SK-N-SH (cell line): ENCODE measurements at regions not wholly inside any gene's neighbourhood (a gene's known extent, or its start where the extent isn't known, plus 50 kb on each side); places are given as distances from the start of the nearest gene placed in this dataset.

ENCODE experiments used
- CTCF ChIA-PET: fragments of 300-600, 350-600 bp; formaldehyde crosslinking; extraction: SDS; loops from one replicate; lab custom pipeline; 2021; lab: Yijun Ruan, JAX
- POLR2A ChIA-PET: fragments of 350-600 bp; sonication (Branson Sonifier 250); formaldehyde crosslinking; extraction: SDS; loops from one replicate; lab custom pipeline; 2020; ENCODE audit warnings: antibody characterized with exemption, inconsistent platforms; lab: Yijun Ruan, JAX
- DNase-seq: peaks from one replicate; pipeline ENCODE4 v3.0.0; 2012
- H2AFZ ChIP-seq: fragments of 200-600 bp; sonication (generic); 2 replicates; pipeline ENCODE4 v1.8.1; 2016; ENCODE audit warnings: antibody characterized with exemption, mild to moderate bottlenecking, low read depth
- H3F3A ChIP-seq: fragments of 200-600 bp; sonication (generic); replicated peaks from 2 replicates; pipeline ENCODE3; 2016; ENCODE audit warnings: antibody characterized with exemption, mild to moderate bottlenecking; ENCODE audit not compliant: insufficient read depth
- H3K27ac ChIP-seq, 2 experiments: fragments of 200-500 bp in 1 of 2; fragments of 200-600 bp in 1 of 2; sonication (Bioruptor generic) in 1 of 2; sonication (generic), shearing (Covaris generic) in 1 of 2; 2 replicates each; pipeline versions ENCODE4 v1.5.1 to v1.6.1; 2014 to 2016; ENCODE audit warnings: low read depth in 2 of 2, inconsistent platforms in 1 of 2, low read length in 1 of 2, mild to moderate bottlenecking in 1 of 2, mixed read lengths in 1 of 2
- H3K27me3 ChIP-seq: fragments of 200-600 bp; sonication (generic), shearing (Covaris generic); 2 replicates; pipeline ENCODE4 v1.6.1; 2016; ENCODE audit warnings: mixed run types; ENCODE audit not compliant: insufficient read depth
- H3K36me3 ChIP-seq, 2 experiments: fragments of 200-500 bp in 1 of 2; fragments of 200-600 bp in 1 of 2; sonication (Bioruptor generic) in 1 of 2; sonication (generic) in 1 of 2; replicated peaks in 1 of 2; 2 replicates each; pipeline versions ENCODE3 to v1.5.1; 2014 to 2016; ENCODE audit warnings: low read length in 1 of 2, mild to moderate bottlenecking in 1 of 2; ENCODE audit not compliant: insufficient read depth in 2 of 2, control insufficient read depth in 1 of 2
- H3K4me1 ChIP-seq, 2 experiments: fragments of 200-500 bp in 1 of 2; fragments of 200-600 bp in 1 of 2; sonication (Bioruptor generic) in 1 of 2; sonication (generic), shearing (Covaris generic) in 1 of 2; 2 replicates each; pipeline versions ENCODE4 v1.5.1 to v1.6.1; 2014 to 2016; ENCODE audit warnings: low read depth in 1 of 2, low read length in 1 of 2, mixed run types in 1 of 2; ENCODE audit not compliant: insufficient read depth in 2 of 2, control insufficient read depth in 1 of 2
- H3K4me2 ChIP-seq: fragments of 200-600 bp; sonication (generic), shearing (Covaris generic); 2 replicates; pipeline ENCODE4 v1.6.1; 2017; ENCODE audit warnings: mixed run types
- H3K4me3 ChIP-seq, 2 experiments: fragments of 200-500 bp in 1 of 2; fragments of 200-600 bp in 1 of 2; sonication (Bioruptor generic) in 1 of 2; sonication (generic), shearing (Covaris generic) in 1 of 2; 2 replicates each; pipeline versions ENCODE4 v1.5.1 to v1.8.1; 2014 to 2016; ENCODE audit warnings: low read depth in 2 of 2, inconsistent platforms in 1 of 2, low read length in 1 of 2, mild to moderate bottlenecking in 1 of 2, mixed read lengths in 1 of 2, moderate library complexity in 1 of 2
- H3K79me2 ChIP-seq: fragments of 200-600 bp; sonication (generic); 2 replicates; pipeline ENCODE4 v1.8.1; 2017; ENCODE audit warnings: mild to moderate bottlenecking; ENCODE audit not compliant: insufficient read depth
- H3K9ac ChIP-seq: fragments of 200-600 bp; sonication (generic); 2 replicates; pipeline ENCODE4 v1.6.1; 2017; ENCODE audit warnings: mixed run types
- H3K9me2 ChIP-seq: fragments of 200-600 bp; sonication (generic); 2 replicates; pipeline ENCODE4 v1.6.1; 2017; ENCODE audit warnings: mixed run types
- H3K9me3 ChIP-seq: fragments of 200-600 bp; sonication (generic); 2 replicates; pipeline ENCODE4 v1.6.1; 2017; ENCODE audit warnings: mixed run types, mild to moderate bottlenecking, moderate library complexity
- H4K20me1 ChIP-seq: fragments of 200-600 bp; sonication (generic); 2 replicates; pipeline ENCODE4 v1.6.1; 2017; ENCODE audit warnings: mild to moderate bottlenecking, mixed run types; ENCODE audit not compliant: insufficient read depth
- CHD2 ChIP-seq: fragments of 150-350 bp; IDR thresholded peaks from 2 replicates; pipeline ENCODE4 v1.6.1; 2018; ENCODE audit warnings: low read length; ENCODE audit not compliant: partially characterized antibody
- EP300 ChIP-seq, 2 experiments: IDR thresholded peaks; 2 replicates each; pipeline versions ENCODE4 v1.4.0 to v1.6.1; 2012; ENCODE audit warnings: borderline replicate concordance in 1 of 2, low read depth in 1 of 2, low read length in 1 of 2
- EZH2phosphoT487 ChIP-seq: fragments of 200-600 bp; sonication (generic); IDR thresholded peaks from 2 replicates; pipeline ENCODE4 v1.6.1; 2017; ENCODE audit warnings: low read depth, mixed run types, mild to moderate bottlenecking, antibody characterized with exemption, moderate library complexity, borderline replicate concordance
- FOSL2 ChIP-seq: IDR thresholded peaks from 2 replicates; pipeline ENCODE4 v1.4.0; 2012; ENCODE audit warnings: low read depth, mild to moderate bottlenecking, moderate library complexity, borderline replicate concordance
- FOXM1 ChIP-seq: IDR thresholded peaks from 2 replicates; pipeline ENCODE4 v1.4.0; 2012; ENCODE audit warnings: low read depth, mild to moderate bottlenecking
- JUND ChIP-seq: IDR thresholded peaks from 2 replicates; pipeline ENCODE4 v1.4.0; 2012
- MXI1 ChIP-seq: IDR thresholded peaks from 2 replicates; pipeline ENCODE4 v1.6.1; 2012; ENCODE audit warnings: mild to moderate bottlenecking, low read depth, low read length, improper control_type of control experiment
- POLR2AphosphoS5 ChIP-seq: IDR thresholded peaks from 2 replicates; pipeline ENCODE4 v1.6.1; 2012; ENCODE audit warnings: low read depth, low read length
- RAD21 ChIP-seq: IDR thresholded peaks from 2 replicates; pipeline ENCODE4 v1.6.1; 2012; ENCODE audit warnings: mild to moderate bottlenecking, low read length
- RCOR1 ChIP-seq: fragments of 150-350 bp; IDR thresholded peaks from 2 replicates; pipeline ENCODE4 v1.6.1; 2017; ENCODE audit warnings: antibody characterized with exemption, low read length
- RFX5 ChIP-seq: IDR thresholded peaks from 2 replicates; pipeline ENCODE4 v1.6.1; 2012; ENCODE audit warnings: mild to moderate bottlenecking, improper control_type of control experiment, low read length
- RXRA ChIP-seq: IDR thresholded peaks from 2 replicates; pipeline ENCODE4 v1.4.0; 2012; ENCODE audit warnings: low read depth, mild to moderate bottlenecking, borderline replicate concordance
- SIN3A ChIP-seq: IDR thresholded peaks from 2 replicates; pipeline ENCODE4 v1.6.1; 2012; ENCODE audit warnings: low read depth, mild to moderate bottlenecking, low read length, moderate library complexity, borderline replicate concordance
- SMC3 ChIP-seq: IDR thresholded peaks from 2 replicates; pipeline ENCODE4 v1.6.1; 2012; ENCODE audit warnings: low read depth, low read length, improper control_type of control experiment
- TAF1 ChIP-seq: IDR thresholded peaks from 2 replicates; pipeline ENCODE4 v1.6.1; 2012; ENCODE audit warnings: low read depth, mild to moderate bottlenecking, low read length, moderate library complexity, borderline replicate concordance
- TCF12 ChIP-seq: IDR thresholded peaks from 2 replicates; pipeline ENCODE4 v1.4.0; 2012
- YY1 ChIP-seq: IDR thresholded peaks from 2 replicates; pipeline ENCODE4 v1.4.0; 2012; ENCODE audit warnings: low read depth, mild to moderate bottlenecking
- WGBS: methylation state at CpG from one replicate; pipeline ENCODE4 v1.1.6; 2017; ENCODE audit warnings: low lambda C conversion rate; 5-methylcytosine and 5-hydroxymethylcytosine counted together
- TF ChIP-seq, protein P1 (sequence below): IDR thresholded peaks from 2 replicates; pipeline ENCODE4 v1.4.0; 2012; ENCODE audit warnings: low read depth
- TF ChIP-seq, protein P2 (sequence below): fragments of 200-600 bp; sonication (generic); IDR thresholded peaks from 2 replicates; pipeline ENCODE4 v1.6.1; 2017; ENCODE audit warnings: antibody characterized with exemption, mild to moderate bottlenecking, moderate library complexity
- TF ChIP-seq, protein P3 (sequence below): IDR thresholded peaks from 2 replicates; pipeline ENCODE4; 2012

DNA sequence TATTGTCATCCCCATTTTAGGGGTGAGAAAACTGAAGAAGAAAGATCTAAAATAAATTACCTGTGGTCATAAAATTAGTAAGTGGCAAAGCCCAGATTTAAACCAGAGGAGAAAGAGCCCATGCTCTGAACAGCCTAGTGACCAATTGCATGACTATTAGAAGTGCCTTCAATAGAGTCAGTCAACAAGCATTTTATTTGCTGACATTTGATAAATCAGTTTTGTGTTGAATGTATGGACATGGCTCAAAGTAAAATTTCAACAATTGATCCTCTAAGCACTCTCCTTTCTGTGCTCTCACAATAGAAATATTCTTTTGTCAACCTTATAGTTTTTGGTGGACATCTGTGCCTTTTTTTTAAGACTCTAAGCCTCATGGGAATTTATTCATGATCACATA is 572.9 kb upstream of the SOX9 start:
- Histone ChIP-seq H3K27me3 (no peaks in the 10 kb centered on the region), H3K27ac (peak overlapping the region in 1 of 2 experiments; percentile 46; a peak in 2 of 4 replicates), H3F3A (no peaks in the 10 kb centered on the region), H3K9ac (peak overlapping the region; percentile 12; the same call in 1 of the 2 replicates), H3K9me2 (no peaks in the 10 kb centered on the region), H3K4me3 (no peak overlapping the region), H3K36me3 (no peaks in the 10 kb centered on the region), H3K4me1 (peaks cover 0 to 16% of the 10 kb centered on the region in 2 experiments; a peak in 2 of 4 replicates), H3K4me2 (no peak overlapping the region), H4K20me1 (no peaks in the 10 kb centered on the region), H3K9me3 (no peaks in the 10 kb centered on the region), H2AFZ (no peak overlapping the region), H3K79me2 (no peaks in the 10 kb centered on the region)
- POLR2A ChIA-PET: no interaction called here
- no peak for DNase-seq
- CTCF ChIA-PET: no interaction called here
- TF ChIP-seq, protein P1, sequence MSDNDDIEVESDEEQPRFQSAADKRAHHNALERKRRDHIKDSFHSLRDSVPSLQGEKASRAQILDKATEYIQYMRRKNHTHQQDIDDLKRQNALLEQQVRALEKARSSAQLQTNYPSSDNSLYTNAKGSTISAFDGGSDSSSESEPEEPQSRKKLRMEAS: no peak

DNA sequence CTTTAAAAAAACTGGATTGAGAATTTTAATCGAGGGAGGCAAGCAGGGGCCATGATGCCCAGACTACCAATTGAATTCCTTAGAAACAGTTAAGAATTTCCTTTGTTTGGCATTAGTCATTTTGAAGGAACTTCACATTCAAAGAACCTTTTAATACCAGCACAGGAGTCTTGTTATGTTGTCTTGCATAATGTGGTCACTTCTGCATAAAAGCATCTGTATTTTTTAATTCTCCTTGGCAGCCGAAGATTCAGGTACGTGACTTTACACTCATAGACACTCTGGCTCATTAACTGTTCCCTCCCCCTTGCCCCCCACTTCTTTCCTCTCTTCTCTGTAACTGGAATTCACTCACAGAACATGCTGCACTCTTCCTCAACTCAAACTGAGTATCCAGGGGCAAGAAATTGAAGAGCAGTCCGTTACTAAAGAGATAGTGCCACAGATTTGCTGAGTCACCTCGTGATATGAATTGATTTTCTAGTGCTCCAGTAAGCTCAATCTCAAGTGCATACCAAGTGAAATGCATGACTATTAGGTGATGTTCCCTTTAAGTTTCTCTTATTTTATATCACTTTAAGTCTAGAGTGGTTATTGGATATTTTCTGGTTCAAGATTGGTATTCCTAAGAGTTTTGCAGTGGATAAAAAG is 572.2 kb upstream of the SOX9 start:
- WGBS: 64% methylated on average over 5 of the region's 5 CpGs
- Histone ChIP-seq H3K9me3 (no peaks in the 10 kb centered on the region), H3K27me3 (no peaks in the 10 kb centered on the region), H3K9ac (peak overlapping the region; percentile 12; the same call in 1 of the 2 replicates), H3K9me2 (no peaks in the 10 kb centered on the region), H2AFZ (no peak overlapping the region), H3K4me1 (peaks cover 0 to 16% of the 10 kb centered on the region in 2 experiments; a peak in 2 of 4 replicates), H3K79me2 (no peaks in the 10 kb centered on the region), H3K4me2 (no peak overlapping the region), H3F3A (no peaks in the 10 kb centered on the region), H3K4me3 (no peak overlapping the region), H3K27ac (peak overlapping the region in 1 of 2 experiments; percentile 46; a peak in 2 of 4 replicates), H3K36me3 (no peaks in the 10 kb centered on the region), H4K20me1 (no peaks in the 10 kb centered on the region)
- TF ChIP-seq, protein P2, sequence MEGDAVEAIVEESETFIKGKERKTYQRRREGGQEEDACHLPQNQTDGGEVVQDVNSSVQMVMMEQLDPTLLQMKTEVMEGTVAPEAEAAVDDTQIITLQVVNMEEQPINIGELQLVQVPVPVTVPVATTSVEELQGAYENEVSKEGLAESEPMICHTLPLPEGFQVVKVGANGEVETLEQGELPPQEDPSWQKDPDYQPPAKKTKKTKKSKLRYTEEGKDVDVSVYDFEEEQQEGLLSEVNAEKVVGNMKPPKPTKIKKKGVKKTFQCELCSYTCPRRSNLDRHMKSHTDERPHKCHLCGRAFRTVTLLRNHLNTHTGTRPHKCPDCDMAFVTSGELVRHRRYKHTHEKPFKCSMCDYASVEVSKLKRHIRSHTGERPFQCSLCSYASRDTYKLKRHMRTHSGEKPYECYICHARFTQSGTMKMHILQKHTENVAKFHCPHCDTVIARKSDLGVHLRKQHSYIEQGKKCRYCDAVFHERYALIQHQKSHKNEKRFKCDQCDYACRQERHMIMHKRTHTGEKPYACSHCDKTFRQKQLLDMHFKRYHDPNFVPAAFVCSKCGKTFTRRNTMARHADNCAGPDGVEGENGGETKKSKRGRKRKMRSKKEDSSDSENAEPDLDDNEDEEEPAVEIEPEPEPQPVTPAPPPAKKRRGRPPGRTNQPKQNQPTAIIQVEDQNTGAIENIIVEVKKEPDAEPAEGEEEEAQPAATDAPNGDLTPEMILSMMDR: no peak
- TF ChIP-seq, protein P3, sequence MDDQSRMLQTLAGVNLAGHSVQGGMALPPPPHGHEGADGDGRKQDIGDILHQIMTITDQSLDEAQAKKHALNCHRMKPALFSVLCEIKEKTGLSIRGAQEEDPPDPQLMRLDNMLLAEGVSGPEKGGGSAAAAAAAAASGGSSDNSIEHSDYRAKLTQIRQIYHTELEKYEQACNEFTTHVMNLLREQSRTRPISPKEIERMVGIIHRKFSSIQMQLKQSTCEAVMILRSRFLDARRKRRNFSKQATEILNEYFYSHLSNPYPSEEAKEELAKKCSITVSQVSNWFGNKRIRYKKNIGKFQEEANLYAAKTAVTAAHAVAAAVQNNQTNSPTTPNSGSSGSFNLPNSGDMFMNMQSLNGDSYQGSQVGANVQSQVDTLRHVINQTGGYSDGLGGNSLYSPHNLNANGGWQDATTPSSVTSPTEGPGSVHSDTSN: peak; percentile 54
- TF ChIP-seq CHD2 (no peak), MXI1 (no peak), POLR2AphosphoS5 (no peak), JUND (peak; percentile 18; the same call in 1 of the 2 replicates), SIN3A (no peak), YY1 (peak; percentile 50; the same call in 1 of the 2 replicates), TCF12 (peak; percentile 48), TAF1 (no peak), SMC3 (no peak), RCOR1 (no peak), EZH2phosphoT487 (no peak), EP300 (IDR thresholded peaks at IDR 0.05; ENCODE audit: borderline replicate concordance in 1 of 2, low read depth in 1 of 2, low read length in 1 of 2) (peak in 1 of 2 experiments; percentile 60; a peak in 1 of 4 replicates), FOSL2 (peak; percentile 41; the same call in 1 of the 2 replicates), FOXM1 (no peak), RFX5 (no peak), RXRA (no peak), RAD21 (no peak)
- no peak for DNase-seq
- ChIA-PET CTCF (no interaction called here), POLR2A (no interaction called here)
